Stimulated activated CD4-positive, alpha-beta T cell treated with anti-CD3 and anti-CD28 coated beads, Interleukin-12 subunit alpha, Interleukin-12 subunit beta, amount 100 ng/mL, for 24 hours (primary cell): ENCODE measurements at regions not wholly inside any gene's neighbourhood (a gene's known extent, or its start where the extent isn't known, plus 50 kb on each side); places are given as distances from the start of the nearest gene placed in this dataset.
"Not testable (repeated sequence)": the region's sequence is repeated elsewhere in the genome, so short reads cannot be mapped to it uniquely, and the experiment has no call there.

Experiments
- DNase-seq, 2 experiments: peaks; one replicate each; pipeline ENCODE4 v3.0.0-alpha.2; 2020; ENCODE audit warnings: low read depth in 2 of 2

GRCh38 chr2:220696280-220696669 lies 875.8 kb downstream of the EPHA4 start:
- no peak for DNase-seq

- no peak for DNase-seq
Observed at GRCh38 chr2:220697011-220697410, 875.1 kb downstream of the EPHA4 start.

GRCh38 chr2:220701115-220701514 lies 871.0 kb downstream of the EPHA4 start:
- DNase-seq = no peak

GRCh38 chr2:220703279-220703678 lies 868.8 kb downstream of the EPHA4 start:
- DNase-seq = no peak

GRCh38 chr2:220704081-220704480 lies 868.0 kb downstream of the EPHA4 start:
- no peak for DNase-seq

GRCh38 chr2:220704810-220705209 lies 867.3 kb downstream of the EPHA4 start:
- no peak for DNase-seq

GRCh38 chr2:220705678-220706077 lies 866.4 kb downstream of the EPHA4 start:
- no peak for DNase-seq

- no peak for DNase-seq
Observed at GRCh38 chr2:220707261-220707660, 864.8 kb downstream of the EPHA4 start.

GRCh38 chr2:220708366-220708765 lies 863.7 kb downstream of the EPHA4 start:
- no peak for DNase-seq

GRCh38 chr2:220717283-220717682 lies 854.8 kb downstream of the EPHA4 start:
- no peak for DNase-seq

- no peak for DNase-seq
Observed at GRCh38 chr2:220736778-220737177, 835.3 kb downstream of the EPHA4 start.

GRCh38 chr2:220743203-220743602 lies 828.9 kb downstream of the EPHA4 start:
- DNase-seq = no peak

- no peak for DNase-seq
Observed at GRCh38 chr2:220744861-220745260, 827.2 kb downstream of the EPHA4 start.

GRCh38 chr2:220745682-220746081 lies 826.4 kb downstream of the EPHA4 start:
- DNase-seq = no peak

- no peak for DNase-seq
Observed at GRCh38 chr2:220747736-220748135, 824.4 kb downstream of the EPHA4 start.

GRCh38 chr2:220748875-220749479 lies 823.1 kb downstream of the EPHA4 start:
- no peak for DNase-seq

- DNase-seq = no peak
Observed at GRCh38 chr2:220753486-220753885, 818.6 kb downstream of the EPHA4 start.

- no peak for DNase-seq
Observed at GRCh38 chr2:220756653-220757052, 815.5 kb downstream of the EPHA4 start.

- not testable (repeated sequence) for DNase-seq
Observed at GRCh38 chr2:220758376-220758775, 813.7 kb downstream of the EPHA4 start.

GRCh38 chr2:220764171-220764570 lies 807.9 kb downstream of the EPHA4 start:
- no peak for DNase-seq

GRCh38 chr2:220767591-220768255 lies 804.4 kb downstream of the EPHA4 start:
- DNase-seq = no peak

GRCh38 chr2:220775856-220776488 lies 796.1 kb downstream of the EPHA4 start:
- no peak for DNase-seq

GRCh38 chr2:220779076-220779475 lies 793.0 kb downstream of the EPHA4 start:
- DNase-seq = not testable (repeated sequence)
